ENCODE measurements at regions not wholly inside any gene's neighbourhood (a gene's known extent, or its start where the extent isn't known, plus 50 kb on each side); places are given as distances from the start of the nearest gene placed in this dataset.
"Not testable (repeated sequence)": the region's sequence is repeated elsewhere in the genome, so short reads cannot be mapped to it uniquely, and the experiment has no call there.

DNA sequence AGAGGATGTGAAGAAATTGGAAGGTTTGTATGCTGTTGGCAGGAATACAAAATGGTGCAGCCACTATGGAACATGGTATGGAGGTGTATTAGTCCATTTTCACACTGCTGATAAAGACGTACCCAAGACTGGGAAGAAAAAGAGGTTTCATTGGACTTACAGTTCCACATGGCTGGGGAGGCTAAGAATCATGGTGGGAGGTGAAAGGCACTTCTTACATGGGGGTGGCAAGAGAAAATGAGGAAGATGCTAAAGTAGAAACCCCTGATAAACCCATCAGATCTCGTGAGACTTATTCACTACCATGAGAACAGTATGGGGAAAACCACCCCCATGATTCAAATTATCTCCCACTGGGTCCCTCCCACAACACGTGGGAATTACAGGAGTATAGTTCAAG is 72.1 kb upstream of the SNX9 start:
- TF ChIP-seq POLR2A (IDR thresholded peaks at IDR 0.05): not testable (repeated sequence)
- TF ChIP-seq, protein P1, sequence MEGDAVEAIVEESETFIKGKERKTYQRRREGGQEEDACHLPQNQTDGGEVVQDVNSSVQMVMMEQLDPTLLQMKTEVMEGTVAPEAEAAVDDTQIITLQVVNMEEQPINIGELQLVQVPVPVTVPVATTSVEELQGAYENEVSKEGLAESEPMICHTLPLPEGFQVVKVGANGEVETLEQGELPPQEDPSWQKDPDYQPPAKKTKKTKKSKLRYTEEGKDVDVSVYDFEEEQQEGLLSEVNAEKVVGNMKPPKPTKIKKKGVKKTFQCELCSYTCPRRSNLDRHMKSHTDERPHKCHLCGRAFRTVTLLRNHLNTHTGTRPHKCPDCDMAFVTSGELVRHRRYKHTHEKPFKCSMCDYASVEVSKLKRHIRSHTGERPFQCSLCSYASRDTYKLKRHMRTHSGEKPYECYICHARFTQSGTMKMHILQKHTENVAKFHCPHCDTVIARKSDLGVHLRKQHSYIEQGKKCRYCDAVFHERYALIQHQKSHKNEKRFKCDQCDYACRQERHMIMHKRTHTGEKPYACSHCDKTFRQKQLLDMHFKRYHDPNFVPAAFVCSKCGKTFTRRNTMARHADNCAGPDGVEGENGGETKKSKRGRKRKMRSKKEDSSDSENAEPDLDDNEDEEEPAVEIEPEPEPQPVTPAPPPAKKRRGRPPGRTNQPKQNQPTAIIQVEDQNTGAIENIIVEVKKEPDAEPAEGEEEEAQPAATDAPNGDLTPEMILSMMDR (IDR thresholded peaks at IDR 0.05): not testable (repeated sequence)
